Endodermal cell (in vitro differentiated cells): ENCODE measurements at regions not wholly inside any gene's neighbourhood (a gene's known extent, or its start where the extent isn't known, plus 50 kb on each side); places are given as distances from the start of the nearest gene placed in this dataset.

Experiments
- DNase-seq: peaks from one replicate; pipeline ENCODE4 v3.0.0-alpha.2; 2017
- H3K27ac ChIP-seq: 2 replicates; pipeline ENCODE4 v1.5.1; 2013; ENCODE audit warnings: mild to moderate bottlenecking, low read depth, low read length, moderate library complexity
- H3K27me3 ChIP-seq: 2 replicates; pipeline ENCODE4 v1.6.1; 2013; ENCODE audit warnings: mild to moderate bottlenecking, low read length, moderate library complexity; ENCODE audit not compliant: insufficient read depth, control insufficient read depth, poor library complexity, severe bottlenecking
- H3K36me3 ChIP-seq: 2 replicates; pipeline ENCODE4 v1.7.0; 2013; ENCODE audit warnings: mild to moderate bottlenecking, low read length, moderate library complexity; ENCODE audit not compliant: control insufficient read depth, insufficient read depth
- H3K4me1 ChIP-seq: one replicate; pipeline ENCODE4 v1.7.0; 2013; ENCODE audit warnings: low read length; ENCODE audit not compliant: control insufficient read depth, insufficient read depth
- H3K4me3 ChIP-seq: 2 replicates; pipeline ENCODE4 v1.5.1; 2013; ENCODE audit warnings: mild to moderate bottlenecking, low read length, moderate library complexity
- H3K9ac ChIP-seq: 2 replicates; pipeline ENCODE4 v1.6.1; 2013; ENCODE audit warnings: mild to moderate bottlenecking, low read length, moderate library complexity; ENCODE audit not compliant: poor library complexity, severe bottlenecking; ENCODE audit errors: extremely low read depth
- H3K9me3 ChIP-seq: 2 replicates; pipeline ENCODE4 v1.6.1; 2013; ENCODE audit warnings: mild to moderate bottlenecking, low read length, moderate library complexity; ENCODE audit not compliant: control insufficient read depth
- H3K27ac Mint-ChIP-seq: 2 replicates; pipeline ENCODE4 v1.8.0; 2020; ENCODE audit warnings: mixed read lengths
- H3K27me3 Mint-ChIP-seq: 2 replicates; pipeline ENCODE4 v1.8.0; 2021; ENCODE audit warnings: mild to moderate bottlenecking, mixed read lengths; ENCODE audit not compliant: insufficient read depth
- H3K36me3 Mint-ChIP-seq: 2 replicates; pipeline ENCODE4 v1.8.0; 2020; ENCODE audit warnings: low read depth, mixed read lengths
- H3K4me1 Mint-ChIP-seq: 2 replicates; pipeline ENCODE4 v1.8.0; 2020; ENCODE audit warnings: mixed read lengths
- H3K4me3 Mint-ChIP-seq: 2 replicates; pipeline ENCODE4 v1.8.0; 2020; ENCODE audit warnings: mild to moderate bottlenecking, moderate library complexity, mixed read lengths
- H3K9me3 Mint-ChIP-seq: 2 replicates; pipeline ENCODE4 v1.8.0; 2020; ENCODE audit warnings: mild to moderate bottlenecking, mixed read lengths
- CTCF ChIP-seq: fragments of 200-600 bp; sonication (generic); conservative IDR thresholded peaks from 2 replicates; pipeline ENCODE4 v1.5.0; 2021; ENCODE audit warnings: antibody characterized with exemption, mild to moderate bottlenecking
- WGBS, 2 experiments: methylation state at CpG; one replicate each; pipeline versions ENCODE4 v1.1.5 to v1.1.7; 2013; ENCODE audit warnings: missing lambda C conversion rate in 2 of 2, mixed read lengths in 1 of 2; ENCODE audit not compliant: insufficient coverage in 1 of 2, insufficient read length in 1 of 2; 5-methylcytosine and 5-hydroxymethylcytosine counted together

- H3K9ac ChIP-seq: no peak overlapping the region
- H3K9me3 ChIP-seq: no peaks in the 10 kb centered on the region
- H3K36me3 ChIP-seq: no peaks in the 10 kb centered on the region
- Mint-ChIP-seq H3K27ac (no peak overlapping the region), H3K27me3 (peaks cover 46% of the 10 kb centered on the region), H3K4me3 (no peak overlapping the region), H3K36me3 (no peaks in the 10 kb centered on the region), H3K4me1 (no peaks in the 10 kb centered on the region), H3K9me3 (peaks cover 2% of the 10 kb centered on the region)
- no peak for DNase-seq
- WGBS, 2 experiments: 91 to 100% methylated on average over 3 of the region's 3 CpGs
- H3K27me3 ChIP-seq: peaks cover 41% of the 10 kb centered on the region
- H3K27ac ChIP-seq: no peak overlapping the region
- no peak overlapping the region for H3K4me3 ChIP-seq
- H3K4me1 ChIP-seq: no peaks in the 10 kb centered on the region
- TF ChIP-seq CTCF: no peak
Measured at GRCh38 chr1:34360574-34360973, 183.9 kb downstream of the C1orf94 start.

GRCh38 chr1:34361121-34361520 is 184.4 kb downstream of the C1orf94 start:
- Mint-ChIP-seq H3K36me3 (no peaks in the 10 kb centered on the region), H3K4me3 (no peak overlapping the region), H3K9me3 (peaks cover 2% of the 10 kb centered on the region), H3K4me1 (no peaks in the 10 kb centered on the region), H3K27ac (no peak overlapping the region), H3K27me3 (peaks cover 45% of the 10 kb centered on the region)
- H3K27ac ChIP-seq: no peak overlapping the region
- no peak for DNase-seq
- peaks cover 40% of the 10 kb centered on the region for H3K27me3 ChIP-seq
- WGBS, 2 experiments: 74 to 90% methylated on average over 3 of the region's 3 CpGs
- no peak overlapping the region for H3K9ac ChIP-seq
- no peaks in the 10 kb centered on the region for H3K4me1 ChIP-seq
- H3K36me3 ChIP-seq: no peaks in the 10 kb centered on the region
- no peaks in the 10 kb centered on the region for H3K9me3 ChIP-seq
- TF ChIP-seq CTCF: no peak
- H3K4me3 ChIP-seq: no peak overlapping the region

- no peak overlapping the region for H3K4me3 Mint-ChIP-seq
- Histone ChIP-seq H3K9me3 (no peaks in the 10 kb centered on the region), H3K36me3 (no peaks in the 10 kb centered on the region), H3K27me3 (peaks cover 40% of the 10 kb centered on the region), H3K4me1 (no peaks in the 10 kb centered on the region), H3K27ac (no peak overlapping the region), H3K9ac (no peak overlapping the region), H3K4me3 (no peak overlapping the region)
- no peak for DNase-seq
- peaks cover 2% of the 10 kb centered on the region for H3K9me3 Mint-ChIP-seq
- H3K27ac Mint-ChIP-seq: no peak overlapping the region
- no peaks in the 10 kb centered on the region for H3K4me1 Mint-ChIP-seq
- WGBS, 2 experiments: 60 to 68% methylated on average over 1 to 2 of the region's 2 CpGs
- peaks cover 44% of the 10 kb centered on the region for H3K27me3 Mint-ChIP-seq
- H3K36me3 Mint-ChIP-seq: no peaks in the 10 kb centered on the region
- TF ChIP-seq CTCF: no peak
Measured at GRCh38 chr1:34361781-34362357, 185.2 kb downstream of the C1orf94 start.
